ENCODE measurements at regions not wholly inside any gene's neighbourhood (a gene's known extent, or its start where the extent isn't known, plus 50 kb on each side); places are given as distances from the start of the nearest gene placed in this dataset.
"Not testable (repeated sequence)": the region's sequence is repeated elsewhere in the genome, so short reads cannot be mapped to it uniquely, and the experiment has no call there.

DNA sequence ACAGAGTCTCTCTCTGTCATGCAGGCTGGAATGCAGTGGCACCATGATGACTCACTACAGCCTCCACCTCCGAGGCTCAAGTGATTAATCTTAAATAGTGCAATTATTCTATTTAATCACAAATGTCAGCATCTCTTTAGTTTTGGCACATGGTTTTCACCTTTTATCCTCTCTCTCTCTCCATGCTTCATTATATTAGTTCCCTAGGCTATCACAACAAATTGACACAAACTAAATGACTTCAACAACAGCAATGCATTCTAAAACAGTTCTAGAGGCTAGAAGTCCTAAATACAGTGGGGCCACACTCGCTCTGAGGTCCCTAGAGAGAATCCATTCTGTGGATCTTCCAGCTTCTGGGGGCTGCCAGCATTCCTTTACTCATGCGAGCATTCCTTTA, 178.2 kb upstream of the ZNG1F start:
- DNase-seq = not testable (repeated sequence)

DNA sequence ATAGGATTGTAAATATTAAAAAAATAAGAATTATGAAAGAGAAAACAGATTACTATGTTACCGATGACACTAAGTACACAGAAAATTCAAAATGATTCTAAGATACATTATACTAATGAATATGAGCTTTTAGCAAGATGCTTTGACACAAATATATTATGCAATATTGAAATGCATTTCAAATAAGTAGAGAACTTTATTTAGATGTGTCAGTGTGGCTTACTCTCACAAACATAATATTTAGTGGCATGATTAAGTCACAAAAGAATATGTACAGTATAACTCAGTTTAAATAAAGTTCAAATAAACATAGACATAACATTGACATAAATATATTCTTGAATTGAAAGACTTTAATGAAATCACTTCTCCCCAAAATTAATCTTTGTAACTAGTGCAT, 172.7 kb upstream of the ZNG1F start:
- not testable (repeated sequence) for DNase-seq

DNA sequence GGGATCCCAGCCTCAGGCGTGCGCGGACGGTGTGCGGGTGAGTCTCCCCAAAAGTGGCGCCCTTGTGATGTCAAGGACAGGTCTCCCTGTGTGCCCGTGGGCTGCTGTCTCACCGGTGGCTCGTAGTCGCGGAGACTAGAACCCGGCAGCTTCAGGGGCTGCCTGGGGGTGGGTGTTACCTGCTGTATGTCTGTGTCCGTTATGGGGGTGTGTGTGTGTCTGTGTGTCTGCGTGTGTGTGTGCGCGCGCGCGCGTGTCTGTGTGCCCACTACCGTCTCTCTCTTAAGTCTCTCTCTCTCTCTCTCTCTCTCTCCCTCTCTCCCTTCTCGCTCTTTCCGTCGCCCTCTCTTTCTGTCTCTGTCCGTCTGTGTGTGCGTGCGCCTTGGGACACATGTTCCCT, 170.0 kb upstream of the ZNG1F start:
- peak; percentile 27 for DNase-seq

DNA sequence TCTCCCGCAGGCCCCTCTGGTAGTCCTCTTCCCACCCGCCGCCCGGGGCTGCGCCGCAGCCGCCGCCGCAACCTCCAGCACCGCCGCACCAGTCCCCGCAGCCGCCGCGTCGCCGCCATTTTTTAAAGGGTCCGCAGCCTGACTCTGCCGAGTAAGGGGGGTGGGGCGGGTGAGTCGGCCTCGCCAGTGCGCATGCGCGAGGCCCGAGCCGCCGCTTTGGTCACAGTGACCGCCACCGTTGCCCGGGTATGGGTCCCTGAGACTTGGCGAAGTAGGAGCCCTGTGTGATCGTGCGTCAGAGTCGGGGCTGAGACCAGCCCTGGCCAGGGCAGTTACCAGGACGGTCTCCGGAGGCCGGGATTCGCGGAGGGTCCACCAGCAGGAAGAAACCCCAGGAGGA, 169.6 kb upstream of the ZNG1F start:
- DNase-seq = peak; percentile 77

DNA sequence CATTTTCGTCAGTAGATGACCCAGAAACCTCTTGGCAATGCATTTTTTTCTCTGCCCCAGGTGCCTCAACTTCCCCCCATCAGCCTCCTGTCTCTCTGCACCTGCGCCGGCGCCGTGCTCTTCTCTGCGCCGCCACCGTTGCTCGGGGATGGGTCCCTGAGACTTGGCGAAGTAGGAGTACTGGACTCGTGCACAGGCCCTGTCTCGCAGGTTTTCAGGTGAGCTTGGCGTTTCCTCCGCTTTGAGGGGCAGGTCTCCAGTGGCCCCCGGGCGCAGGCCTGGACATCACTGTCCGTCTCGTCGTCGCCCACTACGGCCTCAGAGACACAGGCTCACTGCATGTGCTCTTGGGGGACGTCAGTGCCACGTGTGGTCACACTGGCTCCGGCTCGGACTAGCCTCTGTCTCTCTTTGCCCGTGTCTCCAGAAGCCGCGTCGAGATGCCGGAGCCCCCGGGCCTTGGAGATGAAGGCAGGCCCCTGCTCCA, 168.8 kb upstream of the ZNG1F start:
- DNase-seq = not testable (repeated sequence)

DNA sequence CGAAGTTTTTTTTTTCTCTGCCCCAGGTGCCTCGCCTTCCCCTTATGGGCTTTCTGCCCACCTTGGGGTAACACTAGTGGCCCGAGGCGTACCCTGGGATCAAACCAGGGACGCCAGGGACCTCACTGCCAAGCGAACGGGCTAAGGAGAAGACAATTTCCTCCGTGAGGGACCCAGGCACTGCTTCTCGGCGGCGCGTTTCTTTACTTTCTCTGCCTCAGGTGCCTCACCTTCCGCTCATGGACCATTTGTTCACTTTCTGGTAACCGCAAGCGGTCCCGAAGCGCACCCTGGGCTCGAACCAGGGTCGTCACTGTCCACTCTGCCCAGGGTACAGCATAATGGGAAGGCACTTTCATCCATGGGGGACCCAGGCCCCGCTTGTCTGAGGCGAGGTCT, 168.2 kb upstream of the ZNG1F start:
- DNase-seq = not testable (repeated sequence)

DNA sequence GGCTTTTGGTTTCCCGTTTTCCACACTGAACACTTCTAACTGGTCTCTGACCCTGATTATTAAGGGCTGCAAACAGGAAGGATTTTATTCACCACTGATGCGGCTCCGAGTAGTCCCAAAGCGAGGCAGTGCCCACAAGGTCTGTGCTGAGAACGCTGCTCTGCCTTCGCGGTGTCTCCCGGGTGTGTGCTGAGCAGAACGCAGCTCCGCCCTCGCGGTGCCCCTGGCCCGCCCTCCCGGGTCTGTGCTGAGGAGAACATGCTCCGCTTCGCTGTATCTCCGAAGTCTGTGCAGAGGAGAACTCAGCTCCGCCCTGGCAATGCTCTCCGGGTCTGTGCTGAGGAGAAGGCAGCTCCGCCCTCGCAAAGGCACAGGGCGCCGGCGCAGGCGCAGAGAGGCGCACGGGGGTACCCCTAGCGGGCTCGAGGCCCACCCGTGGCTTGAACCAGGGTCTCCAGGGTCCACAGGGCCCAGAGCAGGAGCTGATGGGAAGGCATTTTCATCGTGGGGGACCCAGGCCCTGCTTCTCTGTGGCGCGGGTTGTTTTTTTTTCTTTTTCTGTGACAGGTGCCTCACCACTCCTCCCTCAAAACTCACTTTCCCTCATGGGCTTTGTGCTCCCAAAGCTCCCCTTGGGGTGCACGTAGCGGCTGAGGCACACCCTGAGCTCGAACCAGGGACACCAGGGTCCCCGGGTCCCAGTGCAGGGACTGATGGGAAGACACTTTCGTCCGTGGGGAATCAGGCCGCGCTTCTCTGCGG, 167.7 kb upstream of the ZNG1F start:
- DNase-seq = peak; percentile 81

DNA sequence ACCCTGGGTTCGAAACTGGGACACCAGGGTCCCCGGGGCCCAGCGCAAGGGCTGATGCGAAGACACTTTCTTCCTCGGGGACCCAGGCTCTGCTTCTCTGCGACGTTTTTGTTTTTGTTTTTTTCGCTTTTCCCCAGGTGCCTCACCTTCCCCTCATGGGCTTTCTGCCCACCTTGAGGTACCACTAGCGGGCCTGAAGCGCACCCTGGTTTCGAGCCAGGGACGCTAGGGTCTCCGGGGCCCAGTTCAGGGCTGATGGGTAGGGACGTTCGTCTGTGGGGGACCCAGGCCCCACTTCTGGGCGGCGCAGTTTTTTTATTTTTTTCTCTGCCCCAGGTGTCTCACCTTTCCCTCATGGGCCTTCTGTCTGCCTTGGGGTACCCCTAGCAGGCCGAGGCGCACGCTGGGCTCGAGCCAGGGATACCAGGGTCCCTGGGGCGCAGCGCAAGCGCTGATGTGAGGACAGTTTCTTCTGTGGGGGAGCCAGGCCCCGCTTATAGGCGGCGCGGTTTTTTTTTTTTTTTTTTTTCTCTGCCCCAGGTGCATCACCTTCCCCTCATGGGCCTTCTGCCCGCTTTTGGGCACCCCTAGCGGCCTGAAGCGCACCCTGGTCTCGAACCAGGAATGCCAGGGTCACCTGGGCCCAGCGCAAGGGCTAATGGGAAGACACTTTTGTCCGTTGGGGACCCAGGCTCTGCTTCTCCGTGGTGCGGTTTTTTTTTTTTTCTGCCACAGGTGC, 166.8 kb upstream of the ZNG1F start:
- DNase-seq = not testable (repeated sequence)

DNA sequence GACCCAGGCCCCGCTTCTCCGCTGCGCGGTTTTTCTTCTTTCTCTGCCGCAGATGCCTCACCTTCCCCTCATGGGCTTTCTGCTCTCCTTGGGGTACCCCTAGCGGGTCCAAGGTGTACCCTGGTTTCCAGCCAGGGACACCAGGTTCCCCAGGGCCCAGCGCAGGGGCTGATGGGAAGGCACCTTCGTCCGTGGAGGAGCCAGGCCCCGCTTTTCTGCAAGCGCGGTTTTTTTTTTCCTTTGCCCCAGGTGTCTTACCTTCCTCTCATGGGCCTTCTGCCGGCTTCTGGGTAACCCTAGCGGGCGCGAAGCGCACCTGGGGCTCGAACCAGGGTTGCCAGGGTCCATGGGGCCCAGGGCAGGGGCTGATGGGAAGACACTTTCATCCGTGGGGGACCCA, 165.9 kb upstream of the ZNG1F start:
- not testable (repeated sequence) for DNase-seq

DNA sequence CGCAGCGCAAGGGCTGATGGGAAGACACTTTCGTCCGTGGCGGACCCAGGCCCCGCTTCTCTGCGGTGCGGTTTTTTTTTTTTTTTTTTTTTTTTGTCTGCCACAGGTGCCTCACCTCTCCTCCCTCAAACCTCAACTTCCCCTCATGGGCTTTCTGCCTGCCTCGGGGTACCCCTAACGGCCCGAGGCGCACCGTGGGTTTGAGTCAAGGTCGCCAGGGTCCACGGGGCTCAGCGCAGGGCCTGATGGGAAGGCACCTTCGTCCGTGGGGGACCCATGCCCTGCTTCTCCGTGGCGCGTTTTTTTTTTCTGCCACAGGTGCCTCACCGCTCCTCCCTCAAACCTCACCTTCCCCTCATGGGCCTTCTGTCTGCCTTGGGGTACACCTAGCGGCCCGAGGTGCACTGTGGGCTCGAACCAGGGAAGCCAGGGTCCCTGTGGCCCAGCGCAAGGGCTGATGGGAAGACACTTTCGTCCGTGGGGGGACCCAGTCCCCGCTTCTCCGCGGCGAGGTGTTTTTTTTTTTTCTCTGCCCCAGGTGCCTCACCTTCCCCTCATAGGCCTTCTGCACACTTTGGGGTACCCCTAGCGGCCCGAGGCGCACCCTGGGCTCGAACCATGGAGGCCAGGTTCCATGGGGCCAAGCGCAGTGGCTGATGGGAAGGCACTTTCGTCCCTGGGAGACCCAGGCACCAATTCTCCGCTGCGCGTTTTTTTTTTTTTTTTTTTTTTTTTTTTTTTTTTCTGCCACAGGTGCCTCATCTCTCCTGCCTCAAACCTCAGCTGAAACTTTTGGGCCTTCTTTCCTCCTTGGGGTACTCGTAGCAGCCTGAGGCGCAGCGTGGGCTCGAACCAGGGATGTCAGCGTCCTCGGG, 165.2 kb upstream of the ZNG1F start:
- DNase-seq = not testable (repeated sequence)

DNA sequence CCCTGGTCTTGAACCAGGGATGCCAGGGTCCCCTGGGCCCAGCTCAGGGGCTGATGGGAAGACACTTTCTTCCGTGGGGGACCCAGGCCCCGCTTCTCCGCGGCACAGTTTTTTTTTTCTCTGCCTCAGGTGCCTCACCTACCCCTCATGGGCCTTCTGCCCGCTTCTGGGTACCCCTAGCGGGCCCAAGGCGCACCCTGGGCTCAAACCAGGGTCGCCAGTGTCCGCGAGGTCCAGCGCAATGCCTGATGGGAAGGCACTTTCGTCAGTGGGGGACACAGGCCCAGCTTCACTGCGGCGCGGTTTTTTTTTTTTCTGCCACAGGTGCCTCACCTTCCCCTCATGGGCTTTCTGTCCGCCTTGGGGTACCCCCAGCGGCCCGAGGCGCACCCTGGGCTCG, 163.9 kb upstream of the ZNG1F start:
- DNase-seq = not testable (repeated sequence)

DNA sequence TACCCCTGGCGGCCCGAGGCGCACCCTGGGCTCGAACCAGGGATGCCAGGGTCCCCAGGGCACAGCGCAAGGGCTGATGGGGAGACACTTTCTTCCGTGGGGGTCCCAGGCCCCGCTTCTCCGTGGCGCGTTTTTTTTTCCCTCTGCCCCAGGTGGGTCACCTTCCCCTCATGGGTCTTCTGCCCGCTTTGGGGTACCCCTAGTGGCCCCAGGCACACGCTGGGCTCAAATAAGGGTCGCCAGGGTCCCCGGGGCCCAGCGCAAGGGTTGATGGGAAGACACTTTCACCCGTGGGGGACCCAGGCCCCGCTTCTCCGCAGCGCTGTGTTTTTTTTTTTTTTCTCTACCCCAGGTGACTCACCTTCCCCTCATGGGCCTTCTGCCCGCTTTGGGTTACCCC, 163.3 kb upstream of the ZNG1F start:
- not testable (repeated sequence) for DNase-seq

DNA sequence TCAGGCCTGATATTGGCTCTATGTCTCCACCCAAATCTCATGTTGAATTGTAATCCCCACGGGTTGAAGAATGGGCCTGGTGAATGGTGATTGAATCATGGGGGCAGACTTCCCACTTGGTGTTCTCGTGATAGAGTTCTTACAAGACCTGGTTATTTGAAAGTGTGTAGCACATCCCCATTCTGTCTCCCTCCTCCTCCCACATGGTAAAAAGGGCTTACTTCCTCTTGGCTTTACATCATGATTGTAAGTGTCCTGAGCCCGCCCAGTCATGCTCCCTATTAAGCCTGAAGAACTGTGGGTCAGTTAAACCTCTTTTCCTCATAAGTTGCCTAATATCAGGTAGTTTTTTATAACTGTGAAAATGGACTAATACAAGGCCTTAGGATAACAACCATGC, 158.8 kb upstream of the ZNG1F start:
- not testable (repeated sequence) for DNase-seq

DNA sequence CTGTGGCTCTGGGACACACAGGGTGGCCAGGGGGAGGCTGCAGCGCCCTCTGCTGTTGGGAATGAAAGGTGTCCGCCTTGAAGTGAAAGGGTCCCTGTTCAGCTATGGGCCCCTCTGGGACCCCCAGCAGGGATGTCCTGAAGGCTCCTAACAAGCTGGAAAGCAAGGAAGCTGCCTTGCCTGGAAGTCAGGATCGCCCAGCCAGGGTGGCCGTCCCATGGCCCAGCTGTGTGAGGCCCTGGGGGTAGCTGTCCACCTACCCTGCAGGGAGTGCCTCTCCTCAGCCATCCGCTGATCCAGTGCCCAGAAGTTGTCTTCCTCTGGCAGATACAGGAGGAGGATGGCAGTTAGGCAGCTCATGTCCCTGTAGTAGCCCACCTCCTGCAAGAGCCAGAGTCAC, 143.4 kb upstream of the ZNG1F start:
- not testable (repeated sequence) for DNase-seq

DNA sequence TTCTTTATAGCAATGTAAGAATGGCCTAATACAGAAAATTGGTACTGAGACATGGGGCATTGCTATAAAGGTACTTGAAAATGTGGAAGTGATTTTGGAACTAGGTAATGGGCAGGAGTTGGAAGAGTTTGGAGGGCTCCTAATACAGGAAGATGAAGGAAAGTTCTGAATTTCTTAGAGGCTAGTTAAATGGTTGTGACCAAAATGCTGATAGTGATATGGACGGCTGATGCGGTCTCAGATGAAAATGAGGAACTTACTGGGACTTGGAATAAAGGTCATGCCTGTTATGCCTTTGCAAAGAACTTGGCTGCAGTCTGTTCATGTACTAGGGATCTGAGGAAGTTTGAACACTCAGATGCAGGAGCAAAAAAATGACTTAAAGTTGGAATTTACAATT, 132.2 kb upstream of the ZNG1F start:
- DNase-seq = not testable (repeated sequence)

DNA sequence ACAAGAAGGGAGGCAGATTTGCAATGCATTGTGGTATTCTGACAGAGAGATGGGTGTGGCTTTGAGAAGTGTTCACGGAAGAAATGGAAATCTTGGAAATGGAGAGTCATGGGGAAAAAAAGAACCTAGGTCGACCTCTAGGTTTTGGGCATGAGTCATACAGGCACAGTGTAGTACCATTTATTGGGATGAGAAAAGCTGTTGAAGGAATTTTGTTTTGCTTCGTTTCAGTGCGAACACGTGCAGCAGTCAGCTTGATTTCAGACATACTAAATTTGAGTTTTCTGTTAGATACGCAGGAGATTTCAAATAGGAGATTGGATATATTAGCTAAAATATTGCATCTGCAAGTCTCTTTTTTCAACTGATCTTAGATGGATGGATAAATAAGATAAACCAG, 119.8 kb upstream of the ZNG1F start:
- DNase-seq = not testable (repeated sequence)

DNA sequence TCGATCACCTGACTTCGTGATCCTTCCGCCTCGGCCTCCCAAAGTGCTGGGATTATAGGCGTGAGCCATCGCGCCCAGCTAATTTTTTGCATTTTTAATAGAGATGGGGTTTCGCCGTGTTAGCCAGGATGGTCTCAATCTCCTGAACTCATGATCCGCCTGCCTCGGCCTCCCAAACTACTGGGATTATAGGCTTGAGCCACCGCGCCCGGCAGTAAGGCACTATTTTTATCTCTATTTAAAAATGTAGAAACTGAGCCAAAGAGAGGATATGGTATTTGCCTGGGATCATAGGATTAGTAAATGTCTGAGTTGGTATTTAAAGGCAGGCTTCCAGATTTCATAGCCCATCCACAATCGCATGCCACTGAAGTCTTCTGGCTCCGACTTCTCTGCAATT, 96.6 kb upstream of the ZNG1F start:
- DNase-seq = not testable (repeated sequence)

DNA sequence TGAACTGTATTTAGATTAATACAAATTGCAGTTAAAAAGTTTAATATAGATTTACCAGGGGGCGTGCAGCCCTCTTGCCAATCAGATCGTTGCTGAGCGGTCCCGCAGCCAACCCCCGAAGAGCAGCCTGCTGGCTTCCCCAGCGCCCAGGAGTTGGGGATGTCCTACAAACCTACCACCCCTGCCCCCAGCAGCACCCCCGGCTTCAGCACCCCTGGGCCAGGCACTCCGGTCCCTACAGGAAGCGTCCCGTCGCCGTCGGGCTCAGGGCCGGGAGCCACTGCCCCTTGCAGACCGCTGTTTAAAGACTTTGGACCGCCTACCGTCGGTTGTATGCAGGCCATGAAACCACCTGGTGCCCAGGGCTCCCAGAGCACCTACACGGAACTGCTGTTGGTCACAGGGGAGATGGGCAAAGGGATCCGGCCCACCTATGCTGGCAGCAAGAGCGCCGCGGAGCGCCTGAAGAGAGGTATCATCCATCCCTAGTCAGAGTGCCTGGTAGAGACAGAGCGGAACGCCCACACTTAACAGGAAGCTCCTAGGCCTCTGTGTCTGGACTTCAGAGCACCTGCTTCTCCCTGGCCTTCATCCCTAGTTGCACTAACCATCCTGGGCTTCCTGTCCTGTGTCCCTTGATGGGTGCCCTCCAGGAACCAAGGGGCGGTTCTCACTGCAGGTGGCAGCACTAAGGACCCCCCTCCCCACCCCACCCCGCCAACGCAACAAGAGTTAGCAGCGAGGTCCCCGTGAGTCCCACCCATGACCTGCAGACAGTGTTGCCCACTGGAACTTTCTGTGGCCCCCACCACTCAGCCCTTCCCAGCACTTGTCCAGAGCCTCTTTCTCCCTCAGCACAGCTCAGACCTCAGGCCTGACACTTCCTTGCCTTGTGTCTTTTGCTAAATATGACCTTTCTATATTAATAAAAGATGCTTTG, 91.5 kb upstream of the ZNG1F start:
- DNase-seq = not testable (repeated sequence)

DNA sequence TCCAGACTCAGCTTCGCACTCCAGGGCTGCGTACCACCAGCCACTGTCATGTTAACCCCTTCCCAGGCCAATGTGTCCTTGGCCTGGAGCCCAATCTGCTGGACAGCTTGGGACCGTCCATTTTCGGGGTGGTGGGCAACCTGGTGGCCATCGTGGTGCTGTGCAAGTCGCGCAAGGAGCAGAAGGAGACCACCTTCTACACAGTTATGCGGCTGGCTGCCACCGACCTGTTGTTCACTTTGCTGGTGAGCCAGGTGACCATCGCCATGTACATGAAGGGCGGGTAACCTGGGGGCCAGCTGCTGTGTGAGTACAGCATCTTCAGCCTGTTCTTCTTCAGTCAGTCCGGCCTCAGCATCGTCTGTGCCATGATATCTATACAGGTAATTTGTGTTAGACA, 90.3 kb upstream of the ZNG1F start:
- DNase-seq = not testable (repeated sequence)

DNA sequence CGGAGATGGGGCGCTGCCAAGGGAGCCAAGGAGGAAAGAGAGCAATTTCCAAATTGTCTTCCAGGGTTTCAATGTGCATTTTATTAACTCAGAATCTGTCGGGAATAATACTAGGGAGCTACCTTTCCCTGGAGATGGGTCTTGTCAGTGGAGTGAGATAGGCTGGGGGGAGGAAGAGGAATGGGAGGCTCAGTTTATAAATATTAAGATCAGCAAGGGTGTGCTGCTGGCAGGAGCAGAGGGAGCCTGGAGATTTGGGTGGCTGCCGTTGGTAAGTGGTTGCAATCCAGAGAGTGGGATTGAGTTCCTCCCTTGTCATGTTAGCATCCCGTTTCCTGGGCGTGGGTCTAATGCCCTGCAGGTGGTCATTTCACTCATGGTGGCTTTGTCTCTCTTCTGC, 89.9 kb upstream of the ZNG1F start:
- not testable (repeated sequence) for DNase-seq

DNA sequence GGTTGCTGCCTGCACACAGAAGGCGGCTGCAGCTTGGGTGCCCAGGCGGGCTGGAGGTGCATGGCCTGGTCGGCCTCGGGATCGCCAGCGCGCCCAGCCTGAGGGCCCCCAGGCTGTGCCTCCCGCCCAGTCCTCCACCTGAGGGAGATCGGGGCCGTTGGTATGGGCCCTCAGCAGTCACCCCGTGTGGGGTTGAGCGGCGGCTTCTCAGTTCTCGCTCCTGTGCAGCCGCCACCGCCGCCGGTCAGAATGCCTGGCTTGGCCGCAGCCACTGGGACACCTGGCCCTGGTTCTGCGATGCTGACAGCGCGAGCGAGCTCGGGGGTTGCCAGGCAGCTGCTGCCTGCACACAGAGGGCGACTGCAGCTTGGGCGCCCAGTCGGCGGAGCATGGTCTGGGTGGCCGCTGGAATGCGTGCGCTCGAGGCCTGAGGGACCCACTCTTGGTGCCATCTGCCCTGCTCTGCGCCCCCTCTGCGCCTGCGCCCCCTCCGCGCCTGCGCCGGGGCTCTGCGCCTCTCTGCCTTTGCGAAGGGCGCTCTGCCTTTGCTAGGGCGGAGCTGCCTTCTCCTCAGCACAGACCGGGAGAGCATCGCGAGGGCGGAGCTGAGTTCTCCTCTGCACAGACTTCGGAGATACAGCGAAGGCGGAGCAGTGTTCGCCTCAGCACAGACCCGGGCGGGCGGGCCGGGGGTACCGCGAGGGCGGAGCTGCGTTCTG, 84.6 kb upstream of the ZNG1F start:
- peak; percentile 52 for DNase-seq
